ENCODE measurements at regions not wholly inside any gene's neighbourhood (a gene's known extent, or its start where the extent isn't known, plus 50 kb on each side); places are given as distances from the start of the nearest gene placed in this dataset.

DNA sequence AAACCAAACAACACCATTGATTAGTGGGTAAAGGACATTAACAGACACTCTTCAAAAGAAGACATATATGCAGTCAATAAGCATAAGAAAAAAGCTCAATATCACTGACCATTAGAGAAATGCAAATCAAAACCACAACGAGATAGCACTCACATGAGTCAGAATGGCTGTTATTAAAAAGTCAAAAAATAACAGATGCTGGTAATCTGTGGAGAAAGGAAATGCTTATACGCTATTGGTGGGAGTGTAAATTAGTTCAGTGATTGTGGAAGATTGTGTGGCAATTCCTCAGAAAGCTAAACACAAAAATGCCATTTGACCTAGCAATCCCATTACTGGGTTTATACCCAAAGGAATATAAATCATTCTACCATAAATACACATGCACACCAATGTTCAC lies 182.6 kb downstream of the TRPC6 start:
- H3K27ac ChIP-seq (replicated peaks; ENCODE audit: low read length) = no peak overlapping the region
- H3K14ac ChIP-seq (ENCODE audit: low read length) = no peak overlapping the region

GRCh38 chr11:101397979-101398378 lies 185.8 kb downstream of the TRPC6 start:
- Histone ChIP-seq H4K91ac (ENCODE audit: low read depth, low read length, poor library complexity) (no peak overlapping the region), H3K4me1 (ENCODE audit: control insufficient read depth in 2 of 2, insufficient read depth in 1 of 2, low read depth in 1 of 2, low read length in 2 of 2) (no peaks in the 10 kb centered on the region), H3K14ac (ENCODE audit: low read length) (no peak overlapping the region), H4K8ac (ENCODE audit: low read depth, low read length) (no peak overlapping the region), H3K18ac (ENCODE audit: low read length) (no peak overlapping the region), H3K36me3 (replicated peaks in 1 of 2; ENCODE audit: control insufficient read depth in 2 of 2, insufficient read depth in 2 of 2, low read length in 2 of 2) (no peaks in the 10 kb centered on the region), H3K9me3 (replicated peaks in 1 of 2; ENCODE audit: control insufficient read depth in 2 of 2, insufficient read depth in 1 of 2, low read depth in 1 of 2, low read length in 2 of 2) (no peaks in the 10 kb centered on the region), H3K4me3 (ENCODE audit: low read length in 2 of 2) (no peak overlapping the region), H2AFZ (ENCODE audit: low read length) (no peak overlapping the region), H3K79me1 (ENCODE audit: low read depth, low read length) (no peaks in the 10 kb centered on the region), H3K4ac (ENCODE audit: low read length) (no peak overlapping the region), H3K27ac (replicated peaks; ENCODE audit: low read length) (no peak overlapping the region), H2BK15ac (ENCODE audit: low read length) (no peak overlapping the region), H2BK120ac (ENCODE audit: low read depth, low read length) (no peak overlapping the region), H2BK12ac (ENCODE audit: low read length) (no peak overlapping the region), H3K4me2 (ENCODE audit: insufficient read depth, low read length, poor library complexity, severe bottlenecking) (no peak overlapping the region), H2BK5ac (ENCODE audit: low read length) (no peak overlapping the region), H3K23ac (ENCODE audit: low read depth, low read length, poor library complexity) (no peak overlapping the region), H3K27me3 (ENCODE audit: control insufficient read depth in 3 of 3, insufficient read depth in 3 of 3, low read depth in 1 of 3, low read length in 3 of 3) (no peaks in the 10 kb centered on the region), H2AK5ac (ENCODE audit: low read depth, low read length) (no peak overlapping the region), H3K9ac (ENCODE audit: low read depth, low read length, poor library complexity) (no peak overlapping the region)
- no peak for DNase-seq (ENCODE audit: low spot score)
- no CpG with 5 or more reads among the region's 2 CpGs for WGBS, 2 donors (ENCODE audit: extremely low coverage in 2 of 2, insufficient read length in 2 of 2, insufficient replicate concordance in 1 of 2)

More for the DNA sequence above, 182.6 kb downstream of the TRPC6 start:
- Histone ChIP-seq H3K4me1 (ENCODE audit: control insufficient read depth in 2 of 2, insufficient read depth in 1 of 2, low read depth in 1 of 2, low read length in 2 of 2) (no peaks in the 10 kb centered on the region), H2BK5ac (ENCODE audit: low read length) (no peak overlapping the region), H4K91ac (ENCODE audit: low read depth, low read length, poor library complexity) (no peak overlapping the region), H3K4me3 (ENCODE audit: low read length in 2 of 2) (no peak overlapping the region), H3K4me2 (ENCODE audit: insufficient read depth, low read length, poor library complexity, severe bottlenecking) (no peak overlapping the region), H3K79me1 (ENCODE audit: low read depth, low read length) (no peaks in the 10 kb centered on the region), H3K36me3 (replicated peaks in 1 of 2; ENCODE audit: control insufficient read depth in 2 of 2, insufficient read depth in 2 of 2, low read length in 2 of 2) (no peaks in the 10 kb centered on the region), H3K23ac (ENCODE audit: low read depth, low read length, poor library complexity) (no peak overlapping the region), H2AK5ac (ENCODE audit: low read depth, low read length) (no peak overlapping the region), H2BK15ac (ENCODE audit: low read length) (no peak overlapping the region), H4K8ac (ENCODE audit: low read depth, low read length) (no peak overlapping the region), H3K18ac (ENCODE audit: low read length) (no peak overlapping the region), H3K9ac (ENCODE audit: low read depth, low read length, poor library complexity) (no peak overlapping the region), H3K27me3 (ENCODE audit: control insufficient read depth in 3 of 3, insufficient read depth in 3 of 3, low read depth in 1 of 3, low read length in 3 of 3) (no peaks in the 10 kb centered on the region), H2BK12ac (ENCODE audit: low read length) (no peak overlapping the region), H2AFZ (ENCODE audit: low read length) (no peak overlapping the region), H3K9me3 (replicated peaks in 1 of 2; ENCODE audit: control insufficient read depth in 2 of 2, insufficient read depth in 1 of 2, low read depth in 1 of 2, low read length in 2 of 2) (no peaks in the 10 kb centered on the region), H2BK120ac (ENCODE audit: low read depth, low read length) (no peak overlapping the region), H3K4ac (ENCODE audit: low read length) (no peak overlapping the region)
- no peak for DNase-seq (ENCODE audit: low spot score)
- no CpG with 5 or more reads among the region's 2 CpGs for WGBS, 2 donors (ENCODE audit: extremely low coverage in 2 of 2, insufficient read length in 2 of 2, insufficient replicate concordance in 1 of 2)

- no peak overlapping the region for H2BK5ac ChIP-seq (ENCODE audit: low read length)
- no peak overlapping the region for H2BK120ac ChIP-seq (ENCODE audit: low read depth, low read length)
- no peaks in the 10 kb centered on the region for H3K27me3 ChIP-seq (ENCODE audit: control insufficient read depth in 3 of 3, insufficient read depth in 3 of 3, low read depth in 1 of 3, low read length in 3 of 3)
- H2AFZ ChIP-seq (ENCODE audit: low read length) = no peak overlapping the region
- H3K4me1 ChIP-seq (ENCODE audit: control insufficient read depth in 2 of 2, insufficient read depth in 1 of 2, low read depth in 1 of 2, low read length in 2 of 2) = no peaks in the 10 kb centered on the region
- DNase-seq (ENCODE audit: low spot score) = no peak
- no peak overlapping the region for H2BK15ac ChIP-seq (ENCODE audit: low read length)
- no peaks in the 10 kb centered on the region for H3K9me3 ChIP-seq (replicated peaks in 1 of 2; ENCODE audit: control insufficient read depth in 2 of 2, insufficient read depth in 1 of 2, low read depth in 1 of 2, low read length in 2 of 2)
- H3K4me3 ChIP-seq (ENCODE audit: low read length in 2 of 2) = no peak overlapping the region
- no peak overlapping the region for H3K27ac ChIP-seq (replicated peaks; ENCODE audit: low read length)
- no peak overlapping the region for H3K4ac ChIP-seq (ENCODE audit: low read length)
- WGBS, 2 donors (ENCODE audit: extremely low coverage in 2 of 2, insufficient read length in 2 of 2, insufficient replicate concordance in 1 of 2) = no CpG with 5 or more reads among the region's 1 CpG
- H3K79me1 ChIP-seq (ENCODE audit: low read depth, low read length) = no peaks in the 10 kb centered on the region
- no peak overlapping the region for H4K8ac ChIP-seq (ENCODE audit: low read depth, low read length)
- no peak overlapping the region for H3K23ac ChIP-seq (ENCODE audit: low read depth, low read length, poor library complexity)
- H3K18ac ChIP-seq (ENCODE audit: low read length) = no peak overlapping the region
- H3K36me3 ChIP-seq (replicated peaks in 1 of 2; ENCODE audit: control insufficient read depth in 2 of 2, insufficient read depth in 2 of 2, low read length in 2 of 2) = no peaks in the 10 kb centered on the region
- no peak overlapping the region for H3K4me2 ChIP-seq (ENCODE audit: insufficient read depth, low read length, poor library complexity, severe bottlenecking)
- H3K14ac ChIP-seq (ENCODE audit: low read length) = no peak overlapping the region
- H3K9ac ChIP-seq (ENCODE audit: low read depth, low read length, poor library complexity) = no peak overlapping the region
- no peak overlapping the region for H2BK12ac ChIP-seq (ENCODE audit: low read length)
- H4K91ac ChIP-seq (ENCODE audit: low read depth, low read length, poor library complexity) = no peak overlapping the region
- H2AK5ac ChIP-seq (ENCODE audit: low read depth, low read length) = no peak overlapping the region
Observed at GRCh38 chr11:101390539-101390938, 193.3 kb downstream of the TRPC6 start.

- no peaks in the 10 kb centered on the region for H3K27me3 ChIP-seq (ENCODE audit: control insufficient read depth in 3 of 3, insufficient read depth in 3 of 3, low read depth in 1 of 3, low read length in 3 of 3)
- WGBS, 2 donors (ENCODE audit: extremely low coverage in 2 of 2, insufficient read length in 2 of 2, insufficient replicate concordance in 1 of 2) = no CpG with 5 or more reads among the region's 5 CpGs
- no peak overlapping the region for H3K27ac ChIP-seq (replicated peaks; ENCODE audit: low read length)
- H3K9me3 ChIP-seq (replicated peaks in 1 of 2; ENCODE audit: control insufficient read depth in 2 of 2, insufficient read depth in 1 of 2, low read depth in 1 of 2, low read length in 2 of 2) = peaks cover 0 to 2% of the 10 kb centered on the region in 2 donors
- H4K8ac ChIP-seq (ENCODE audit: low read depth, low read length) = no peak overlapping the region
- H3K18ac ChIP-seq (ENCODE audit: low read length) = no peak overlapping the region
- no peak overlapping the region for H2AK5ac ChIP-seq (ENCODE audit: low read depth, low read length)
- DNase-seq (ENCODE audit: low spot score) = no peak
- no peak overlapping the region for H3K14ac ChIP-seq (ENCODE audit: low read length)
- H3K4me1 ChIP-seq (ENCODE audit: control insufficient read depth in 2 of 2, insufficient read depth in 1 of 2, low read depth in 1 of 2, low read length in 2 of 2) = no peaks in the 10 kb centered on the region
- no peak overlapping the region for H3K9ac ChIP-seq (ENCODE audit: low read depth, low read length, poor library complexity)
- no peak overlapping the region for H2AFZ ChIP-seq (ENCODE audit: low read length)
- H3K4ac ChIP-seq (ENCODE audit: low read length) = no peak overlapping the region
- H3K36me3 ChIP-seq (replicated peaks in 1 of 2; ENCODE audit: control insufficient read depth in 2 of 2, insufficient read depth in 2 of 2, low read length in 2 of 2) = no peaks in the 10 kb centered on the region
- H2BK12ac ChIP-seq (ENCODE audit: low read length) = no peak overlapping the region
- no peak overlapping the region for H4K91ac ChIP-seq (ENCODE audit: low read depth, low read length, poor library complexity)
- H2BK15ac ChIP-seq (ENCODE audit: low read length) = no peak overlapping the region
- H2BK120ac ChIP-seq (ENCODE audit: low read depth, low read length) = no peak overlapping the region
- H3K4me2 ChIP-seq (ENCODE audit: insufficient read depth, low read length, poor library complexity, severe bottlenecking) = no peak overlapping the region
- H2BK5ac ChIP-seq (ENCODE audit: low read length) = no peak overlapping the region
- no peaks in the 10 kb centered on the region for H3K79me1 ChIP-seq (ENCODE audit: low read depth, low read length)
- no peak overlapping the region for H3K23ac ChIP-seq (ENCODE audit: low read depth, low read length, poor library complexity)
- no peak overlapping the region for H3K4me3 ChIP-seq (ENCODE audit: low read length in 2 of 2)
Observed at GRCh38 chr11:101369835-101370234, 214.0 kb downstream of the TRPC6 start.

All from neuronal stem cell (in vitro differentiated cells).